GM21825 (cell line): ENCODE measurements at regions not wholly inside any gene's neighbourhood (a gene's known extent, or its start where the extent isn't known, plus 50 kb on each side); places are given as distances from the start of the nearest gene placed in this dataset.

Experiments used
- ATAC-seq: cut with Tn5 transposase; IDR thresholded peaks from one replicate; pipeline ENCODE4 v1.9.1; 2021; ENCODE audit warnings: mild to moderate bottlenecking, moderate library complexity; ENCODE audit not compliant: unreplicated experiment

DNA sequence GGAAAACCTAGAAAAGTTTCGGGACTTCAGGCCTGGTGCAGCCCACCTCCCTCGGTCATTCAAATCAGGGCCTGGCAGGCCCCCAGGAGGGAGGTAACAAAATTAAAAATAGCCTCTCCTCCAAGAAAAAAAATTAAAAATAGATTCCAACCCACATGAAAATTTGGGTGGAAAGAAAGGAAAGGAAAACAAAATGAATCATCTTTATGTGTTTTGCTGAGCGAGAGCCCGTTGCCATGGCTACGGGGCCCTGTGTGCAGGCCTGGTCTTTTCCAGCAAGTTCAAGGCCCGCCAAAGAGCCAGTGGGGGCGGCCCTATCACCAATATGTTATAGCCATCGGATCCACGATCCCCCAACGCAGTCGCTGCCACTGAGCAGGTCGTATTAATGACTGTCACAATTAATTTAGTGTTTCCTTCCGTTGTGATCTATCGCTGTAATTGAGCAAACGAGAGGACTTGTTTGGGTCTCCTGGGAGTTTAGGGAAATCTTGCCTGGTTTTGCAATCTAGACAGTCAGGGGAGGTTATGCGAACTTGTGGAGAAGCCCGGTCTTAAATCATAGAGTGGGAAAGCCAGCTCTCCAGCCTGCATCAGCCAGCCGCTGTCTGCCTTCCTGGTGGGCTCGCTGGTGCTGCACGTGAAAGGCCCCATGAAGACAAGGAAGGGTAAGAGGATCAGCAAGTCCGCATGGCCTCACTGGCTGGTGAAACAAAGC lies 452.4 kb downstream of the BCOR start:
- no peak for ATAC-seq

DNA sequence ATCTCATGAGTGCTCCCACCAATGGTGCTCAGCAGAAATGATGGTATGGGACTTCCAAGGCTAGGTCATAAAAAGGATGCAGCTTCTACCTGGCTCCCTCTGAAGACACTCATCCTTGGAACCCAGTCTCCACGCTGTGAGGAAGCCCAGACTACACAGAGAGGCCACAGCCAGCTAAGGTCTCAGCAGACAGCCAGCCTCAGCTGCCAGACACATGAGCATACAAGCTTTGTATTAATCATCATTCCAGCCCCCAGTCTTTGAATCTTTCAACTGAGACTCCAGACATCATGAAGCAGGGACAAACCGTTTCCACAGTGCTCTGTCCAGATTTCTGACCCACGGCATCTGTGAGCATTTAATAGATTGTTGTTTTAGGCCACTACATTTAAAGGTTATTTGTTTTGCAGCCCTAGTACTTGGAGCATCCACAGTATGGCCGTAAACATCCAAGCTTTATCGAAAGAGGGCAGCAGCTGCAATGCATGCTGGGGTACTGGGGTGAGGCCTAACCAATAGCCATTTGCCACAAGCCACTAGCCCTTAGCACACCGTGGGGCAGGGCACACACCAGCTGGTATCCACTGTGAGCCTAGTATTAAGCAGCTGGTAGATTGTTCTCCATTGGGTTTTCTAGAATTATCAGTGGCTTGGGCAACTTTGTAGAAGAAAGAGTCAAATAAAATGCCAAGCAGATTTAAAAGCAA lies 449.1 kb downstream of the BCOR start:
- no peak for ATAC-seq

DNA sequence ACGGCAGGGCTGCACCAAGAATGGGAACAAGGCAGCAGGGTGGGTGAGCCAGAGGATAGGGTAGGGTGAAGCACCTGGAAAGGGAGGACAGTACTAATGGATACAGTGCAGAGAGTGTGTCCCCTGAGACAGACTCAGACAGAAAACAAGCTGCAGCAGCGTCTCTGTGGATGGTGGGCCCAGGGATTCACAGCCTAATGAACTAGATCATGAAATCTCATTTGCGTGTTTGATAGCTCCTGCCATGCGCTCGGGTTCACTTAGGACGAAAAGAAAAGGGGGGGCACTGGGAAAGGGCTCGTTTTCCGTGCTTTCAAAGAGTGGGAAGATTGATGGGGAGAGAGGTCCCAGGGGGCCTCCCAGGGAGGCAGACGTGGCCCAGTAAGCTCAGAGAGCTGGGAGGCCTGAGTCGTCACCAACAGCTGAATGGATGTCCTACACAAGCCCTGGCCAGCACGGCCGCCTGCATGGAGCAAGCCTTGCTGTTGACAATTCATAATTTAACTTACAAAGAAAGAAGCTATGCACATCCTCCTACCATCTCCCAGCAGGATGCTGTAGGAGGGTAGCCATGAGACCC lies 446.9 kb downstream of the BCOR start:
- ATAC-seq, result no peak

DNA sequence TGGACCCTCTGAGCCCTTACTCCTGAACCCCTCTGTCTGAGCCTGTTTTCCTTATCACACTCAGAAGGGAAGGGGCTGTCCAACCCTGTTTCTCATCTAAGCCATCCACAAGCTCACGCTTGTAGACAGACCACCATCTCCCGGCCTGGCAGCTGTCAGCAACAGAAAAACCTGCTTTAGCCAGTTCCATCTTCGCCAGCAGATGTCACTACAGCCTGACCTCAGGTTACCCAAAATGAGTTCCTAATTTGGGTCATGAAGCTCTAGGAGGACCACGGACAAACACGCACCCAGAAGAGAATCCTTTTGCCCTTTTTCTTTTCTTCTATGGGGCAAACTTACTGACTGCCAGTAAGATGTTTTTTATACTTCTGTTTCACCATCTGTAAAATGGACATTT lies 445.4 kb downstream of the BCOR start:
- ATAC-seq, result no peak

DNA sequence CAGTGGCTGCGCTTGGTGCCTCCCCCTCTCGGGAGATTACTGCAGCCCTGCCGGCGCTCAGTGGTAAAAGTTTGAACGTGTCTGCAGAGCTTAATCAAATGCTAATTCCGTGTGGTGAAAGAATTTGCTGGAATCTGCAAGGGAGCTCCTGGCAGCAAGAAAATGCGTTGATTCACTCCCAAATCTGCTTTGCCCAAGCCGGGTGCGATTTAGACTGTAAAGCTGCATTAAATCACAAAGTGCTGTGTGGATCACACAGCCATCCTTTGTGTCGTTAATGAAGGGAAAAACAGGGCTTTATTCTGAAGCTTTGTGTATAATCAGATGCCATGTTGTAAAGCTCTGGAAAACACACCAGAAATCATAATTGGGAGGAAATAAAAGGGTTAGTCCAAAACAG lies 444.1 kb downstream of the BCOR start:
- no peak for ATAC-seq

DNA sequence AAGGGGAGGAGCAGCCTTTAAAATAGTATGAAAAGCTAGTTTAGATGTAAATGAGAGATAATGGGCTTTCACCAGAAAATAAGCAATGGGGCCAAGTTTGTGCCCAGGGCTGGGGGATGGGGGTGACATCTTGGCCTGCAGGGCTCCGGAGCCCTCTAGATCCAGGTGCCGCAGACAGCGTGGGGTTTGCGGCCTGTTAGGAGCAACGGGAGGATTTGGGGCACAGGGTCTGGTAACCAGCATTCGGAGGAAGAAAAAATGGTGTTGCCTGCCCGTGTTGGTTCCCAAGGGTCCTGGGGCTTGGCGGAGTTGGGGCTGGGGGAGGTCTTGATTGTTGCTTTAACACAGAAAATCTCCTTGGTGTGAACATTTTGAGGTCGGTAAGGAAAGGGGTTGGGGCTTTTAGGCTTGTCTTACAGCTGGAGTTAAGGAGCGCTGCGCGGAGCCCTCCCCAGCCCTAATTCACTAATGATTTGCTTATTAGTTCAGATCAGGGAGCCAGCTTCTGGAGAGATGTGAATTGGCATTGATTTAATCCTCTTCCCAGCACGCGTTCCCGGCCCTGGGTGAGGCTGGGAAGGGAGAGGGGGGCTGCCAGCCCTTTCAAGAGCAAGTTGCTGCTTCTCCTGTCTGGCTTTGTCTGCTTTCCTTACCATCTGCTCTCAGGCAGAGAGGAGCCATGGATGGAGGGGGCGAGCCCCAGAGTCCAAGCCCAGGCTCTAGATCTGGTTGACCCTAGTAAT lies 443.4 kb downstream of the BCOR start:
- ATAC-seq, result no peak

DNA sequence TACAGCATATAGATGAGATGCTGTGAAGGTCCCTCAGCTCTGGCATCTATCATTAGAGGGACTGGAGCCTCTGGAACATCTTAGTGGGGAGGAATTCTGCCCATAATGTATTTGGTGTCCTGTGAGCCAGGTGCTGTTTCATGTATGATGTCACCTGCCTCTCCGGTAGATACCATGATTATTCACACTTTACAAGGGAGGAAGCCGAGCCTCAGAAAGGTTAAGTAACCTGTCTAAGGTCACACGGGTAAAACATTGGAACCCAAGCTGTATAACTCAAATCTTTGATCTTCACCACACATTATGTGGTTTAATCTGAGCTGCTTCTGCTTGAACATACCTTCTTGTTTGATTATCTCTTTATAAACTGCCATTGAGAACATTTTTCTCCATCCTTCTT lies 442.8 kb downstream of the BCOR start:
- ATAC-seq, result no peak

DNA sequence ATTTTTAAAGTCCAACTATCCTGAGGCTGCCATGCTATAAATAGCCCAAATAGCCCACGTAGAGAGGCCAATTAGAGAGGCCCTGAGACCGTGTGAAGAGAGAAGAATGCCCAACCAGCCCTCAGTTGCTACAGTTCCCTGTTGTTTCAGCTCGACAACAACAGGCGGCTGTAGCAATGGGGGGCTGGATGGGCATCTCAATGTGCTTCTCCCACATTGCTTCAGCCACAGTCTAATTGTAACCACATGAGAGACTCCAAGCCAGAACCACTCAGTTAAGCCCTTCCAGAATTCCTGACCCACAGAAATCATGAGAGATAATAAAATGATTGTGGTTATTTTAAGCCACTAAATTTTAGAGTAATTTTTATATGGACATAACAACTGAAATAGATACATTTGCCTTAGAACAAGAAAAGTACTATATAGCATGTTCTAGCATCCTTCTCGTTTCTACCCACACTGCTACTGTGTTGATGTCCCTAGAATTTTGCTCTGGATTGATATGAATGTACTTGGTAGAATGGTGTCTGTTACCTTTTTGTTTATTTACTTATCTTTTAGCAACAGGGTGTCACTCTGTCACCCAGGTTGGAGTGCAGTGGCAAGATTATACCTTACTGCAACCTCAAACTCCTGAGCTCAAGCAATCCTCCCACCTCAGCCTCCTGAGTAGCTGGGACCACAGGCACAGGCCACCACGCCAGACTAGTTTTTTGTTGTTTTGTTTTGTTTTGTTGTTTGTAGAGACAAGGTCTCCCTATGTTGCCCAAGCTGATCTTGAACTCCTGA lies 436.4 kb downstream of the BCOR start:
- no peak for ATAC-seq

DNA sequence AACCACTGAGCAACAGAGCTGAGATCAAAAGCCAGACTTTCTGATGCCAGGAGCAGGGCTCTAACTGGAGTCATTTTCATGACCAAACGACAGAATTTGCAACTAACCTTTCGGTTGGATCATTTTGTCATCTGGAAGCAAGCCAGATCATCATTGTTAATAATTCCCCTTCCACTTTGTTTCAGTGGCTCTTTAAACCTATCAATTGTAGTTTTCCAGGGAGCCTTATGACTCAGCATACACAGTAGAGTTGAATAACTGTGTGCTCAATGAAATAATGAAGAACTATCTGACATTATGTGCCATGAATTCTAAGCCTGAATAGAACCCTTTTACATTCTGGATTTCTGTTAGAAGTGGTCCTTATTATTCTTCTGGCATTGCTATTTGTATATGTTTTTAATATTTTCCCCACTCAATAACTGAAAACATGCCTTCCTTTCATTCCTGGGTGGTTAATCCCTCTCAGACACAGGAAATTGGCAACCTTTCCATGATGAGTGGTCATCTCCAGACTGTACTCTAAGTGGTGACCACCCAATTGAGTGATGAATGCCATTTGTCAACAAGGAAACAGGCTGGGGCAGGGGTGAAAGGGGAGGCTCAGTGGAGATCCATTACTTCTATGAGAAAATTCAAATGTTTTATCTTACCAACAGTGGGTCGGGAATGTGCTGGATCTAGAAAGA lies 431.8 kb downstream of the BCOR start:
- no peak for ATAC-seq

DNA sequence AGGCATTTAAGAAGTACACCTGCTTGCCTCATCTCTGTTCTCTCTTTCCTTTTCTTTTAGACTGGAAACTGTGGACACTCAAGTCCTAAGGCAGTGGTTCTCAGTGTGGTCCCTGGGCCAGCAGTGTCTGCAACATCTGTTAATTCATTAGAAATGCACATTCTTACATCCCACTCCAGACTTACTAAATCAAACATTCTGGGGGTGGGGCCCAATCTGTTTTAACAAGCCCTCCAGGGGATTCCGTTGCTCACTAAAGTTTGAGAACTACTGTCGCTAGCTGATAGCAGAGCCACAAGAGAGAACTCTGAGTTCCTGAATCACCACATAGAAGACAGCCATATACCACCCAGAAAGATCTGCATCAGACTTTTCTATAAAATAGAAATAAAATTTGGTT lies 430.6 kb downstream of the BCOR start:
- ATAC-seq, result no peak

DNA sequence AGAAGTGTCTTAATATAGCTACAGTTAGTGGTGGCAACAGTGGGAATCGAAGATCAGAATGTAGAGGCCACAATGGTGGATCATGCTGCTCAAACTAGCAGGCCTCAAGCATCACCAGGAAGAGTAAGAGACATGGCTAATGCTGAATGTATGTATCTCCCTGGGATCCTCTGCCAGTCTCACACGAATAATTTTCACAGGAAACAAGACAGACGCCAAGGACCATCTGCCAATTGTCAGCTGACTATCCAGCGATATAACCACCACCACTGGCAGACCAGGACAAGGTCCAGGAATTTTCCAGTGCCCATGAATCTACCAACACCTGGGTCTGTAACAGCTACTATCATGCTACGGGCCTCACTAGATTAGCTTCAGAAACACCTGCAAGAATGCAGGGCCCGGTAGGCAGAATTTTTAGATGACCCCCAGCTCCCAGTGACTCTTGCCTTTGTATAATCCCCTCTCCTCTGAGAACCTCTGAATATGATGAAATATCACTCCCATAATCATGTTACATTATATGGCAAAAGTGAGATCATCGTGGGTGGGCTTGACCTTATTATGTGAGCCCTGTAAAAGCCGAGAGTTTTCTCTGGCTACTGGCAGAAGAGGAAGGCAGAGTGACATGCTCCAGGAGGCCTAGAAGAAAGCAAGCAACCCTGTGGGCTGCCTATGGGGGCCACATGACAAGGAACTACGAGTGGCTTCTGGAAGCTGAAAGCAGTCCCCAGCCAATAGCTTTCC lies 429.8 kb downstream of the BCOR start:
- no peak for ATAC-seq

DNA sequence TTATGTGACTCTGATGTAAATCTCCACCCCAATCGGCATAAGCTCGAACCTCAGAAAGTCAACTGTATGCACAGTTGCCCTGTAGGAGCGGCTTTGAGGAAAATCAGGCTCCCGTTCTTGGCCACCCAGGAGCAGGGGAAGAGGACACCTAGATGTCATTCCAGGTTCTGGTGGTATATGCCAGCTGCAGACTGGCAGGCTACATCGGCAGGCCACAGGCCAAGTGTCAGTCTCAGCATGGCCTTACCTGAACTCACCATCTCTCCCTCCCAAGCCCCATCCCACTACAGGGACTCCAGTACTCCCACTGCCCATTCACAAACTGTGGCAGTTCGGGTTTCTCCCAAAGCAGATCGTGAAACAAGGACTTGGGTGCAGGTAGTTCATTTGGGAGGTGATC lies 428.1 kb downstream of the BCOR start:
- ATAC-seq, result no peak

DNA sequence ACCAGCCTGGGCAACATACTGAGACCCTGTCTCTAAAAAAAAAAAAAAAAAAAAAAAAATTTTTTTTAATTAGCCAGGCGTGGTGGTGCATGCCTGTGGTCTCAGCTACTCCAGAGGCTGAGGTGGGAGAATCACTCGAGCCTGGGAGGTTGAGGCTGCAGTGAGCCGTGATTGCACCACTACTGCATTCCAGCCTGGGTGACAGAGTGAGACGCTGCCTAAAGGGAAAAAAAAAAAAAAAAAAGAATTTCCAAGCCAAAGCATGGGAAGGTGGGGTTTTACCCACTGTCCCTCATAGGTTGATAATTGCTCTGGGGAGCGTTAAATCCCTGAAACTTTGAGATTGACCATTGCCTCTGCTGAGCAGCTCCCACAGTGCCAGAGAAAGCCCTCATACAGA lies 427.5 kb downstream of the BCOR start:
- ATAC-seq, result no peak

DNA sequence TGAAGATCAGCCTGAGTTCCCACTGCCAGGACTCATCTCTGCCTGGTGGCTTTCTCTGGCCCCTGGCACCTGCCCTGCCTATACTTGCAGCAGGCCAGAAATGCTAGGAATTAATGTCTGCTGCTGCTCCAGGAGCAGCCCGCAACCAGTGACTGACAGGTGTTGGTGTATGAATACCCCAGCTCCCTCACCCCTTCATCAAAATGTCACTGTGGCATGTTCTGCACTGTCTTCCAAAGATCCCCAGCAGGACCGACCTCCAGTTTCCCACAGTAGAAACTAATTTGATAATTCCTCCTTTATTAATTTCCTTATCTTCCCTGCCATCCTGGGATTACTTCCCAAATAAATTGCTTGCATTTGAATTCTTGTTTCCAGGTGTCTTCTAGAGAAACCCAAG lies 425.4 kb downstream of the BCOR start:
- ATAC-seq, result no peak

DNA sequence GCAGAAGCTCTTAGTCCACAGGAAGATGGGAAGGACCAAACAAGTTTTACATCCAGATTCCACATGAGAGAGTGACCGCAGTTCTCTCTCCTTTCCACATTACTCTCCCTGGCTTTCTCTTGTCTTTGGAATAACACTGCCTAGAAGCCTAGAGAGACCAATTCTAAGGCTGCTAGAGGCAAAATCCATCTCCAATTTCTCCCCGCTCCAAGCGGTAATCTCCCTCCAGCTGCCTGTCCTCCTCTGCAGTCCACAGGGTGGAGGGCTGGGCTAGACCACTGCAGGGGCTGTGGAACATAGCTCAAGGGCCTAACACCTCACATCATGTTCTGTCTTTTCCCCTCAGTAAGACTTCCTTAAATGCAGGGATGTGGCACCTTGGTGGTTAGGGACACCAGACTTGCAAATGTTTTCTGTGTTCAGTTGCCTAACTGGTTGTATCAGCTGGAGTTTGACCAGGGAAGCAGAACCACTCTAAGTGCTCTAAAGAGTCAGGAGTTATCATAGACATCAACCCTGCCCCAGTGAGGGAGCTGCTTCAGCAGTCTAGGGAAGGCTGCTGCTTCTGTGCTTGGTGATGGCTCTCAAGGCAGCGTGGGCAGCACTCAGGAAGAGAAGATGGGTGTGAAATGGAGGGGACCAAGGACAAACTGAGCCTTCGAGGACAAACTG lies 423.1 kb downstream of the BCOR start:
- no peak for ATAC-seq

DNA sequence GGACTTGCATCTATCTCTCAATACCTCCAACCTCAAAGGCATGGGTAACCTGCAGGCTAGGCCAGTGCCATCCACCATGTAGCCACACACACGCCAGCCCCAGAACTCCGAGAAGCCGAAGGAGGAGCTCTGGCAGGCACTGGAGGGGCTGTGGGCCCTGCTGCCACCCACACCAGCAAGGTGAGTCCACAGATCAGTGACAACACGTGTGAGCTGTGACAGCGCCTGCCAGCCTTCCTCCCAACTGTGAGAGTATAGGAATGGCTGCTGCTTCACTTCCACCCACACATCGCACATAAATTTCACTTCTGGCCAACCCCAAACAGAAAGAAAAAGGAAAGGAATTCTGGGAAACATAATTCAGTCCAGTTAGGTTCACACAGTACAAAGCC lies 422.6 kb downstream of the BCOR start:
- no peak for ATAC-seq

DNA sequence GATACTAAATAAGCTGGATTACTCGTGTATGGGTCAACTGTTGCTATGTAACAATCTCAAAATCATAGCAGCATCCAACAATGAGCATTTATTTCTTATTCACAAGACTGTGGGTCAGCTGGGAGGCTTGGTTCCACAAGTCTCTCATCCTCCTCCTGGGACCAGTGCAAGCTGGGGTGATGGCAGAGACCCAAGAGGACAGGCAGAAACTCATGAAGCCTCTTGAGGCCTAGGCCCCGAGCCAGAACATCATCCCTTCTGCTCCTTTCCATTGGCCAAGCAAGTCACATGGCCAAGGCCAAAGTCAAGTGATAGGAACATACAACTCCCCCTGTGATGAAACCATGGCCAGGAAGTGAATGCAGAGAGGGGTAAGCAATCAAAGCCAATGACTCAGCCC lies 422.1 kb downstream of the BCOR start:
- ATAC-seq, result no peak

DNA sequence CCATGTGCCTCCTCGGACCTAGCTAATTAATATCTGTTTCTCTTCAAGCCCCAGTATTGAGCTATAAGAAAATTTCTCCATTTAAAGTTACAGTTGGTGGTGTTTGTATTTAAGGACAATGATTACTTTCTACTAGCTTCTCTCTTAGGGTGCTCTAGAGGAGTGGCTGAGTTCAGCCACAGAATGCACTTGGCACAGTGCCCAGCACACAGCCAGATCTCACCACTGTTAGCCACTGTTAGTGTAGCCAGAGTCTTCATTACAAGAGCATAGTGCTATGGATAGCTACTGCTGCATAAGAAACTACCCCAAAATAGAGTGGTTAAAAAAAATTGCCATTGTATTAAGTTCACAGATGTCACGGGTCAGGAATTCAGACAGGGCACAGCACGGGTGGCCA lies 421.3 kb downstream of the BCOR start:
- no peak for ATAC-seq

DNA sequence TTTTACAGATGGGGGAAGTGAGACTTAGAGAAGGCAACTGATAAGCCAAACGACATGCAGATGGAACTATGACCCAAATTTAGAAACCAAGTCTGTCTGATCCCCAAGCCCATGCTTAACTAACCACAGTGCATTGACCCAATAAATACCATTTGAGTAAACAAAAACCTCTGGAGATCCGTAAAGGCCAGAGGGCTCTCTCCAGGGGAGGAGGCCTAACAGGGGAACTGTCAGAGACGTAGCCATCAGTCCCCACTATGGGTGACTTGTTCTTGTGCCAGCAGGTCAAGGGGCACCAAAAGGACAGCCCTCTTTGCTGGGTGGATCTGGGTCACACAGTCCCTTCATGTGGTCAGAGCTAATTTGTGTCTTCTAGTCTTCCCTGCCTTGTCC lies 420.2 kb downstream of the BCOR start:
- no peak for ATAC-seq
